Fibroblast of skin of right biceps (primary cell): ENCODE measurements at regions not wholly inside any gene's neighbourhood (a gene's known extent, or its start where the extent isn't known, plus 50 kb on each side); places are given as distances from the start of the nearest gene placed in this dataset.
"Not testable (repeated sequence)": the region's sequence is repeated elsewhere in the genome, so short reads cannot be mapped to it uniquely, and the experiment has no call there.

ENCODE experiments used
- DNase-seq: peaks from one replicate; pipeline ENCODE4 v3.0.0-alpha.2; 2013

- not testable (repeated sequence) for DNase-seq
Measured at GRCh38 chr4:26257444-26257843, 63.4 kb upstream of the RBPJ start.

GRCh38 chr4:26257850-26258249 lies 63.0 kb upstream of the RBPJ start:
- DNase-seq, result no peak

GRCh38 chr4:26260571-26260970 lies 60.2 kb upstream of the RBPJ start:
- DNase-seq, result no peak

GRCh38 chr4:26261405-26261804 lies 59.4 kb upstream of the RBPJ start:
- no peak for DNase-seq

- no peak for DNase-seq
Measured at GRCh38 chr4:26263165-26263564, 57.6 kb upstream of the RBPJ start.

GRCh38 chr4:26264109-26264508 lies 56.7 kb upstream of the RBPJ start:
- DNase-seq, result no peak

GRCh38 chr4:26267087-26267486 lies 53.7 kb upstream of the RBPJ start:
- peak; percentile 44 for DNase-seq

GRCh38 chr4:26268246-26268645 lies 52.6 kb upstream of the RBPJ start:
- no peak for DNase-seq

- no peak for DNase-seq
Measured at GRCh38 chr4:26269038-26269437, 51.8 kb upstream of the RBPJ start.
